GM12873 (cell line): ENCODE measurements at regions not wholly inside any gene's neighbourhood (a gene's known extent, or its start where the extent isn't known, plus 50 kb on each side); places are given as distances from the start of the nearest gene placed in this dataset.

ENCODE experiments used
- TF ChIP-seq, protein P1 (sequence below): IDR thresholded peaks from 2 replicates; pipeline ENCODE4 v1.5.1; 2012; ENCODE audit warnings: low read depth, mild to moderate bottlenecking, moderate library complexity, low read length, control low read depth; ENCODE audit not compliant: insufficient read depth; ENCODE audit errors: missing control alignments

DNA sequence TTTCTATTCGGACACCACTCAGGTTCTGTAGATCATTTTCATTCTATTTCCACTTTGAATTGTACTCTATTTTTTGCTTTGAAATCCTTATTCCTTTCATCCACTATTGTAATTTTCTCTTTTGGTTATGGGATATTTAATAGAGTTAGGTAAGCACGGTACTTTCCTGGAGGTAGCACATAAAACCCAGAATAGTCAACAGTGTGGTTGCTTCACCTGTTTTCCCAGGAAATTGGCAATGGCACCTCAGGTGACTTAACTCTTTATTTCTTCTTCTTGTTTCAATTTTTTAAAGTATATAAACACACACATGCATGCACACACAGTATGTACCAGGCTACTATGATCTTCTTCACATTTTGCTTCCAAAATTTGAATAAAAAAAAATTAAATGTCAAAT lies 682.0 kb upstream of the TMEFF2 start:
- TF ChIP-seq, protein P1, sequence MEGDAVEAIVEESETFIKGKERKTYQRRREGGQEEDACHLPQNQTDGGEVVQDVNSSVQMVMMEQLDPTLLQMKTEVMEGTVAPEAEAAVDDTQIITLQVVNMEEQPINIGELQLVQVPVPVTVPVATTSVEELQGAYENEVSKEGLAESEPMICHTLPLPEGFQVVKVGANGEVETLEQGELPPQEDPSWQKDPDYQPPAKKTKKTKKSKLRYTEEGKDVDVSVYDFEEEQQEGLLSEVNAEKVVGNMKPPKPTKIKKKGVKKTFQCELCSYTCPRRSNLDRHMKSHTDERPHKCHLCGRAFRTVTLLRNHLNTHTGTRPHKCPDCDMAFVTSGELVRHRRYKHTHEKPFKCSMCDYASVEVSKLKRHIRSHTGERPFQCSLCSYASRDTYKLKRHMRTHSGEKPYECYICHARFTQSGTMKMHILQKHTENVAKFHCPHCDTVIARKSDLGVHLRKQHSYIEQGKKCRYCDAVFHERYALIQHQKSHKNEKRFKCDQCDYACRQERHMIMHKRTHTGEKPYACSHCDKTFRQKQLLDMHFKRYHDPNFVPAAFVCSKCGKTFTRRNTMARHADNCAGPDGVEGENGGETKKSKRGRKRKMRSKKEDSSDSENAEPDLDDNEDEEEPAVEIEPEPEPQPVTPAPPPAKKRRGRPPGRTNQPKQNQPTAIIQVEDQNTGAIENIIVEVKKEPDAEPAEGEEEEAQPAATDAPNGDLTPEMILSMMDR, result no peak

DNA sequence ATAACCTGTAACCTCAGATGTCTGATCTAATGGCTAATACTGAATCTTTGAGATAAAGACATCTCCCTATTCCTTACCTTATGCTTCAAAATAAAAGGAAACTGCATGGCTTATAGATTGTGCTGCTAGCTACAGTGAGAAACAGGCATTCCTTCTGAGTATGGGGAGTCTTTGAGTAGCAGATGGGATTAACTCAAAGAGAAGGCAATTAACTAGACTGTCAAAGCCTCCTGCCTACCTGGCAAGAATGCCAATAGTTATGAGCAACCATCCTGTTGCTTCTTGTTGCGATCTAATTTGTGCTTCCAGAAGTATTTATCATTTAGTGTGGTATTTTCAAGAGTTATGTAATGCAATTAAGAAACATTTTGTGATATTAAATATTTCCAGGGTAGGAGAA lies 660.0 kb upstream of the TMEFF2 start:
- TF ChIP-seq, protein P1, result no peak

DNA sequence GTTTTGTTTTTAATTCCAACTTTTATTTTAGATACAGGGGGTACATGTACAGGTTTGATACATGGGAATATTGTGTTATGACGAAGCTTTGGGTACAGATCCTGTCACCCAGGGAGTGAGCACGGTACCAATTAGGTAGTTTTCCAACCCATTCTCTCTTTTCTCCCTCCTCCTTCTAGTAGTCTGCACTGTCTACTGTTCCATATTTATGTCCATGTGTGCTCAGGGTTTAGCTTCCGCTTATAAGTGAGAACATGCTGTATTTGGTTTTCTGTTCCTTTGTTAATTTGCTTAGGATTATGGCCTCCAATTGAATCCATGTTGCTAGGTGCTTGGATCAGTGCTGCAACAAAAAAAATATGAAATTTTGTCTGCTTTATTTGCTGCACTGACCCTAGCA lies 659.3 kb upstream of the TMEFF2 start:
- TF ChIP-seq, protein P1, result no peak

DNA sequence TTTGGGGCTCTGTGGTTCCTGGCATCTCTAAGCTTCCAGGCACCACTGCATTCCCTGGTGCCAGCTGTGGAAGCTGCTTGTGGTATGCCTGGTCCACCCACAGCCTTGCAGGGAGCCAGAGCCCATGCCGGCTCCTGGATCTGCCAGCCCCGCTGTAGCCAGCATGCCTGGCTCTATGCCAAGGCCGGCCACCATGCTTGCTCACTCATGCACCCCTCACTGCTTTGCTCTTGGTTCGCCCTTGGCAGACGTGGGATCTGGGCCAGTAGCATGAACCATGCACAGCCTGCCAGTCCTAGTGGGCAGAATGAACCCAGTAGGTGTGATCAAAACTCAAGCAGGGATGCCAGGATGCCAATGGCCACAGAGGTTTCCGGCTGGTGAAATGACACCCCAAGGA lies 634.2 kb upstream of the TMEFF2 start:
- TF ChIP-seq, protein P1, result no peak

DNA sequence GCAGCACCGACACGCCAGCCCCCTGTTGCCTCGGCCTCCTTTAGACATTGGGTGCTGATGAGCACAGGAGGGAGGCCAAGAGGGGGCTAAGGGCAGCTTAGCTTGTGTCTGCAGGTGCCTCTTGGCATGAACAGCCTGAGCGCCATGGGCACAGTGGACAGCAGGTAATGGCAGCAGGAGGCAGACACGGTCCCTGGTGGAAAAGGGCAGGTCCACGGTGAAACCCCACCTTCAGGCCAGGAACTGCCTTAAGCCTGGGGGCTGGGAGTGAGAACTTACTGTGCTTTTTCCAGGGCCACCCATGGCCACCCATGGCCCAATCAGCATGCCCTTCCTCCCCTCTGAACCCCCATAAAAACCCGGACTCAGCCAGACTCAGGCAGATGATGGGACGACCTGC lies 633.4 kb upstream of the TMEFF2 start:
- TF ChIP-seq, protein P1, result no peak

DNA sequence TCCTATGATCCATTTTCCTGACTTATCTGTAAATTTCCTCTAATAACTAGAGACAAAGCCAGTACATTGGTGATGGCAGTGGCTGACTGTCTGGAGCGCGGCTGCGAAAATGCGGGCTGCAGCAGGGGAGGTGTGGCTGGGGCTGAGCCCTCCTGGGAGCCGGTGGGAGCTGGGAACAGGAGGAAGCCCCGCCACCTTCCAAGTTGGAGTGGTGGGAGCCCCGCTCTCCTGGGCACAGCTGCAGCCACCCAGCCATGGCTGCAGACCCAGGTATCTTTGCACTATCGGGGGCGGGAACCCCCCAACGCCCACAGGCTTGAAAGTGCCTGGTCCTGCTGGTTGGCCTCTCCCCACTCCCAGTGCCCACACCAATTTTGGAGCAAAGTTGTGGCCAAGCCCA lies 633.0 kb upstream of the TMEFF2 start:
- TF ChIP-seq, protein P1, result no peak

DNA sequence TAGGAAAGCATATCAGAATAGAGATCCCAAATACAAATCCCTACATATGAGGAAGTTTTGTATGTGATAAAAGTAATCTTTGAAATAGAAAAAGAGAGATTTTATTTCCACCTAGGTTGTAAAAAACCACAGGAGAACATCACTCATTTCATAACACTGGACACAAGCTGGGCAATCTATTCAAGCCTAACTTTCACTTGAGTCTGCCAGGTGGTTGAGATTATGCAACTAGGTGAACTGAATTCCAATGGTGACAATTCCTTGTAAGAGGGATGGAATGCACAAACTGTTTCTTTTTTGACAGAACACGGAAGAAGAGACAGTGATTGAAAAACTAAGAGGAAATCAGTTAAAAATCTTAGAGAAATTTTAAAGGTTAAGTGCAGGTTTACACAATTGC lies 619.6 kb upstream of the TMEFF2 start:
- TF ChIP-seq, protein P1, result no peak
